ENCODE measurements at regions not wholly inside any gene's neighbourhood (a gene's known extent, or its start where the extent isn't known, plus 50 kb on each side); places are given as distances from the start of the nearest gene placed in this dataset.

- no peak overlapping the region for H3K4me3 ChIP-seq (ENCODE audit: low read depth, low read length)
- TF ChIP-seq CTCF (IDR thresholded peaks at IDR 0.05; ENCODE audit: insufficient read depth, low read depth, low read length, missing control alignments): no peak
- no peak for DNase-seq (ENCODE audit: low read depth)
Measured at GRCh38 chr3:59565125-59565524, 515.3 kb upstream of the CFAP20DC start.

- no peak overlapping the region for H3K4me3 ChIP-seq (ENCODE audit: low read depth, low read length)
- DNase-seq (ENCODE audit: low read depth): no peak
- TF ChIP-seq CTCF (IDR thresholded peaks at IDR 0.05; ENCODE audit: insufficient read depth, low read depth, low read length, missing control alignments): no peak
Measured at GRCh38 chr3:59563966-59564365, 514.1 kb upstream of the CFAP20DC start.

- DNase-seq (ENCODE audit: low read depth): no peak
- no peak for TF ChIP-seq CTCF (IDR thresholded peaks at IDR 0.05; ENCODE audit: insufficient read depth, low read depth, low read length, missing control alignments)
Measured at GRCh38 chr3:59563072-59563605, 513.3 kb upstream of the CFAP20DC start.

GRCh38 chr3:59559721-59560435 is 510.1 kb upstream of the CFAP20DC start:
- no peak overlapping the region for H3K4me3 ChIP-seq (ENCODE audit: low read depth, low read length)
- no peak for DNase-seq (ENCODE audit: low read depth)
- TF ChIP-seq CTCF (IDR thresholded peaks at IDR 0.05; ENCODE audit: insufficient read depth, low read depth, low read length, missing control alignments): no peak

More at GRCh38 chr3:59563072-59563605, 513.3 kb upstream of the CFAP20DC start:
- H3K4me3 ChIP-seq (ENCODE audit: low read depth, low read length): no peak overlapping the region

- TF ChIP-seq CTCF (IDR thresholded peaks at IDR 0.05; ENCODE audit: insufficient read depth, low read depth, low read length, missing control alignments): no peak
- no peak overlapping the region for H3K4me3 ChIP-seq (ENCODE audit: low read depth, low read length)
- no peak for DNase-seq (ENCODE audit: low read depth)
Measured at GRCh38 chr3:59558906-59559720, 509.3 kb upstream of the CFAP20DC start.

GRCh38 chr3:59555593-59556315 is 505.9 kb upstream of the CFAP20DC start:
- no peak for DNase-seq (ENCODE audit: low read depth)
- H3K4me3 ChIP-seq (ENCODE audit: low read depth, low read length): no peak overlapping the region
- TF ChIP-seq CTCF (IDR thresholded peaks at IDR 0.05; ENCODE audit: insufficient read depth, low read depth, low read length, missing control alignments): no peak

Measured in GM12865 (cell line).